LNCaP clone FGC (cell line): ENCODE measurements at regions not wholly inside any gene's neighbourhood (a gene's known extent, or its start where the extent isn't known, plus 50 kb on each side); places are given as distances from the start of the nearest gene placed in this dataset.
"Not testable (repeated sequence)": the region's sequence is repeated elsewhere in the genome, so short reads cannot be mapped to it uniquely, and the experiment has no call there.

Experiments
- DNase-seq: peaks from one replicate; pipeline ENCODE4 v3.0.0-alpha.2; 2011; ENCODE audit warnings: low read depth
- H3K4me3 ChIP-seq: 2 replicates; pipeline ENCODE4 v1.5.1; 2011; ENCODE audit warnings: mild to moderate bottlenecking, low read depth, low read length, control low read depth
- TF ChIP-seq, protein P1 (sequence below): IDR thresholded peaks from 2 replicates; pipeline ENCODE4 v1.5.1; 2012; ENCODE audit warnings: mild to moderate bottlenecking; ENCODE audit not compliant: control insufficient read depth, insufficient read depth; ENCODE audit errors: extremely low read depth

DNA sequence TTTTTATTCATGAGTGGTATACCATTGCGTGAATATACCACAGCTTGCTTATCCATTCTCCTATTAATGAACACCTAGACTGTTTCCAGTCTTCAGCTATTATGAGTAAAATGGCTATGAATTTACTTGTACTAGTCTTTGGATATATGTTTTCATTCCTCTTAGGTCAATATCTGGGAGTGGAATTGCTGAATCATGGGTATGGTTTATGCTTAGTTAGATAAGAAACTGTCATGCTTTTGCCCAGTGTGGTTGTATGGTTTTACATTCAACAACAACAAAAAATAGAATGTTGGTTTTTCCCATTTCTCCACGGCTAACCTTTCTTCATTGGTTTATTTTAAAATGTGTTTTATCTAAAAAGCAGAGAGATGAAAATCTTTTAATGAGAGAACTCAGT, 308.3 kb downstream of the PHF14 start:
- TF ChIP-seq, protein P1, sequence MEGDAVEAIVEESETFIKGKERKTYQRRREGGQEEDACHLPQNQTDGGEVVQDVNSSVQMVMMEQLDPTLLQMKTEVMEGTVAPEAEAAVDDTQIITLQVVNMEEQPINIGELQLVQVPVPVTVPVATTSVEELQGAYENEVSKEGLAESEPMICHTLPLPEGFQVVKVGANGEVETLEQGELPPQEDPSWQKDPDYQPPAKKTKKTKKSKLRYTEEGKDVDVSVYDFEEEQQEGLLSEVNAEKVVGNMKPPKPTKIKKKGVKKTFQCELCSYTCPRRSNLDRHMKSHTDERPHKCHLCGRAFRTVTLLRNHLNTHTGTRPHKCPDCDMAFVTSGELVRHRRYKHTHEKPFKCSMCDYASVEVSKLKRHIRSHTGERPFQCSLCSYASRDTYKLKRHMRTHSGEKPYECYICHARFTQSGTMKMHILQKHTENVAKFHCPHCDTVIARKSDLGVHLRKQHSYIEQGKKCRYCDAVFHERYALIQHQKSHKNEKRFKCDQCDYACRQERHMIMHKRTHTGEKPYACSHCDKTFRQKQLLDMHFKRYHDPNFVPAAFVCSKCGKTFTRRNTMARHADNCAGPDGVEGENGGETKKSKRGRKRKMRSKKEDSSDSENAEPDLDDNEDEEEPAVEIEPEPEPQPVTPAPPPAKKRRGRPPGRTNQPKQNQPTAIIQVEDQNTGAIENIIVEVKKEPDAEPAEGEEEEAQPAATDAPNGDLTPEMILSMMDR = no peak
- DNase-seq = no peak
- no peak overlapping the region for H3K4me3 ChIP-seq

DNA sequence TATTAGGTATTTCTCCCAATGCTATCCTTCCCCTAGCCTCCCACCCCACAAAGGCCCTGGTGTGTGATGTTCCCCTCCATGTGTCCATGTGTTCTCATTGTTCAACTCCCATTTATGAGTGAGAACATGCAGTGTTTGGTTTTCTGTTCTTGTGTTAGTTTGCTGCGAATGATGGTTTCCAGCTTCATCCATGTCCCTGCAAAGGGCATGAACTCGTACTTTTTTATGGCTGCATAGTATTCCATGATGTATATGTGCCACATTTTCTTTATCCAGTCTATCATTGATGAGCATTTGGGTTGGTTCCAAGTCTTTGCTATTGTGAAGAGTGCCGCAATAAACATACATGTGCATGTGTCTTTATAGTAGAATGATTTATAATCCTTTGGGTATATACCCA, 309.9 kb downstream of the PHF14 start:
- H3K4me3 ChIP-seq, DNase-seq: not testable (repeated sequence)

DNA sequence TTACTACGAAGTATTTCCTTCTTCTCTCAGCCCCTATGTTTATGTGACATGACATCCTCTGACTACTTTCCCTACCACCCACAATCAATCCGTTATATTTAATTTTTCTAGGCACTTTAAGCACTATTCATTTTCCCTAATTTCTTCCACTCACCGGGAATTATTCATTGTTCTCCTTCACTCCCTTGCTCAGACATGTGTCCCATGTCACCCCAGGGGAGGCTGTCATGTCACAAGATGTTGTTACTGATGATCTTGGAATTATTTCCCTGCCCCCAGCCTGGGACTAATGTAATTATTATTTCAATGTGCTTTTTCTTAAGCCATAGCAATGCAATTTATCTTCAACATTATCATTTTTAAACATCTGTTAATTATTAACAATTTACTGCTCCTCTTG, 317.2 kb downstream of the PHF14 start:
- DNase-seq = no peak
- H3K4me3 ChIP-seq = no peak overlapping the region
- TF ChIP-seq, protein P1 = no peak

DNA sequence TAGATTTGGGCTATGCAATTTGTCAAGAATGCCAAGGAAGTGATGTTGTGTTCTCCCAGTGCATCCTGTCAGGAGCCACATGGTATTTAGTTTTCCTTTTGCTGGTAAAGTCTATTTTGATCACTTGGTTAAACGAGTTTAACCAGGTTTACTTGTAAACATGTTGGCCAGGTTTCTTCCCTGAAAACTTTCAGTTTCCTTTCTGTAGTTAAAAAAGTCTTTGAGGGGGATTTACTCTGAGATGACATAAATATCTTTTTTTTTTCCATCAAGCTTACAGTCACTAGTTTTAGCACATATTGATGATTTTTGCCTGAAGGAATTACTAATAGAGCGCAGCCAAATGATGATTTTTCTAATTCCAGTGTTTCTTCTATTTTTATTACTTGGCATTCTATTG, 320.5 kb downstream of the PHF14 start:
- TF ChIP-seq, protein P1 = no peak
- H3K4me3 ChIP-seq = no peak overlapping the region
- DNase-seq = no peak

DNA sequence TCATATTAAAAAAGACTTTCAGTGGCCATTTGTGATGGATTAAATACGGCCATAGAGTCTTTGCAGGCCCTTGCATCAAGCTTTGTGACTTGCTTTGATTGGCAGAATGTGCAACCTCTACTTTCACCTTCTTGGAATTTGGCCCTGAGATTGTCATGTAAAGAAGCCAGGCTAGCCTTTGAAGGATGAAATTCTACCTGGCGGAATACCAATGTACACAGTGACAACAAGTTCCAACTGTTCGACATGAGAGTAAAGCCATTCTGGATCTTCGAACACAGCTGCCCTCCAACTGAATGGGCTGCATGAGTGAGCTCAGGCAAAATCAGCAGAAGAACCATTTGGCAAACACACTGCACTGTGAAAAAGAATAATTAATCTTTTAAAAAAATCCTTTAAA, 321.3 kb downstream of the PHF14 start:
- no peak overlapping the region for H3K4me3 ChIP-seq
- TF ChIP-seq, protein P1 = no peak
- DNase-seq = peak; percentile 89

DNA sequence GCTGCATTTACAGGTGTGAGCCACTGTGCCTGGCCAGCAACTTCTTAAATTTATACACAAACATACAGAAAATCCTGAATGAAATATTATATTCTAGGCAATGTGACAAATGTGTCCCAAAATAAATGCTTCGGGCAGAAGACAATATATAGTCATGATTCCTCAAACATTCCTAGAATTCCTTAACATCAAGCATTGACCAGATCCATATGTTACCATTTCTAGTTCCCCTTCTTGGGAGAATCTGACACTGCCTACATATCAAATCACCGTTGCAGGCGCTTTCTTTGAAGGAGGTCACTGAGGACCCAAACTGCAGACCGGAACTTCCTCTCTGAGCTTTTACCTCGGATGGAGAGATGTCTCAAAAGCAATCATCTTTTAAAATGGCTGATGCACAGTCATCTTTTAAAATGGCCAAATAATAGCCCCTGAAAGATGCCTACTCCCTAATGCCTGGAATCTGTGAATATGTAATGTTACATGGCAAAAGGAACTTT, 323.5 kb downstream of the PHF14 start:
- no peak for DNase-seq
- no peak overlapping the region for H3K4me3 ChIP-seq
- TF ChIP-seq, protein P1 = no peak

DNA sequence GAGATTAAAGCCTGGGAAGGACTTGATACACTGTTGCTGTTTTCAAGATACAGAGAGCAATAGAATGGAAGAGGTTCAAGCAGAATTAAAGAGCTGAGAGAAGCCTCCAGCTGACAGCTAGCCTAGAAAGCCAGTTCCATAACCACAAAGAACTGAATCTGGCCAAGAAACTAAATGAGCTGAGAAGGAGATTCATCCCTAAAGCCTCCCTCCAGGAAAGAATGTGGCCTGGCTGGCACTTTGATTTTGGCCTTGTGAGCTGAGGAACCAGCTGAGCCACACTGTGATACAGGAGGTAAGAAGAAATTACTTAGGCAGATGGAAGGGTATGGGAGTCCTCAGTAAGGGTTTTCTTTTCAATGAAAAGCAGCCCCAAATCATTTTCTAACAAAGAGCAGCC, 324.1 kb downstream of the PHF14 start:
- no peak for DNase-seq
- TF ChIP-seq, protein P1 = no peak
- no peak overlapping the region for H3K4me3 ChIP-seq
